ENCODE measurements at regions not wholly inside any gene's neighbourhood (a gene's known extent, or its start where the extent isn't known, plus 50 kb on each side); places are given as distances from the start of the nearest gene placed in this dataset.

DNA sequence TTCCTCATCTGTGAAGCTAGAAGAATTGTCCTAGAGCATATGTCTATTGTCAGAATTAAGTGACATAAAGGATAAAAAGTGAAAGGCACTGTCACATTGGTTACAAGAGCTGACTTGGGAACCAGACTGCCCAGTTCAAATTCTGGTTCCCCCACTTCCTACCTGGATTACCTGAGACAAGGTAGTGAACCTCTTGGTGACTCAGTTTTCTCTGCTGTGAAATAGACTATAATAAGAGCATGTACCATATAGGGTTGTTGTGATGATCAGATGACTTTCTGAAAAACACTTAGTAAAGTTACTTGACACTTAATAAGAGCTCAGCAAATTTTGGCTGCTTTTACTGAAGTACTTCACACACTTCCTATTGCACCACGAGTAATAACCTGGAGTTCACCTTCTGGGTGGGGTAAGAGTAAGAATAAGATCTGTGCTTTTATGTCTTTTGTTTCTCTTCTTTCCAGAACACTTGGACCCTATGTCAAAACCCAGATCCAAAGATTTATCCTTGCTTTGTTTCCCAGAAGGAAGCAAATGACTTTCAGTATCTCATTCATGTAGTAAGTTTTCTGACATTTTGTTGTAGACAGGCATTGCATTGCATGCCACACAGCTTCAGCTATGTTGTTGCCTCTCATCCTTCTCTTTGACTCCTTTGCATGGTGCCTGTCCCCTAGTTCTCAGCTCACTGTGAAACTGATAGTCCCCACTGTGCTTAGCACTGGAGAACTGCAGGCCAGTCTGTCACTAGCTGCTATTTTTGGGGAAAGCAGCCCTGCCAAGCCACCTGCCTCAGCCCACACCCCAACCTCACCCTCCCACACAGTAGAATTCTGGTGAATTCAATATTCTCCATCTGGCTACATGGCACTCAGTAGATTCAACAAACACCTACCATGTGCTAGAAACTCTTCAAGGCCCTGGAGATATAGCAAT is 121.8 kb upstream of the POU2AF2 start:
- H3K4me1 Mint-ChIP-seq (ENCODE audit: low read depth), result no peaks in the 10 kb centered on the region
- H3K27ac Mint-ChIP-seq, result no peak overlapping the region
- peaks cover 2% of the 10 kb centered on the region for H3K27me3 Mint-ChIP-seq
- no peaks in the 10 kb centered on the region for H3K36me3 Mint-ChIP-seq (ENCODE audit: low read depth)
- no peak overlapping the region for H3K4me3 Mint-ChIP-seq
- no peaks in the 10 kb centered on the region for H3K9me3 Mint-ChIP-seq
- intact Hi-C loops (cut with micrococcal nuclease), result no loop called here

DNA sequence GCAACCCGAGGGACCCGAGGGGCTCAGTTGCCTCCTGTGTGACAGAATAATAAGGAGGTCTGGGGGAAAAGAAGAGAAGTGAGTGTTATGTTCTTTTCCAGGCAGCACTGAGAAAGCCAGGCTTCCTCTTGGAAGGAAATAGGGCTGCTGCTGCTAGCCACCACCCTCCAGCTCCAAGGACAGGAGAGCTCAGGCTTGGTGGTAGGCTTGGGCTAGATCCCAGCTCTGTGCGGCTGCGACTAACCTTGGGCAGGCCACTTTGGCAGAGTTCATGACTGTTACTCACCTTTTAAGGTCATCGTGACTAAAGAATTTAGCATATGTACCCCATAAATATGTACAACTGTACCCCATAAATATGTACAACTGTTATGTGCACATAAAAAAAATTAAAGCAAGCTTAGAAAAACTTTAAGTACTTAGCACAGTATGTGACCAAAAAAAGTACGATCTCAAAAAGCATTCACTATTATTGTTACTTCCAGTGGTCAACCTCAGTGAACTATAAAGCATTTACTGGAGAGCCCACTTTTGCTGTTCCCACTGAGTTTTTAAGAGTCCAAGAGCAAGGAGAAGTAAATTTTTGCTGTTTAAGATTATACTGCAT is 124.7 kb upstream of the POU2AF2 start:
- Mint-ChIP-seq H3K27ac (no peak overlapping the region), H3K4me1 (ENCODE audit: low read depth) (no peaks in the 10 kb centered on the region), H3K36me3 (ENCODE audit: low read depth) (no peaks in the 10 kb centered on the region), H3K27me3 (peaks cover 2% of the 10 kb centered on the region), H3K9me3 (no peaks in the 10 kb centered on the region), H3K4me3 (no peak overlapping the region)
- intact Hi-C loops (cut with micrococcal nuclease), result no loop called here

- no peaks in the 10 kb centered on the region for H3K36me3 Mint-ChIP-seq (ENCODE audit: low read depth)
- H3K9me3 Mint-ChIP-seq, result no peaks in the 10 kb centered on the region
- intact Hi-C loops (cut with micrococcal nuclease), result no loop called here
- peaks cover 2% of the 10 kb centered on the region for H3K27me3 Mint-ChIP-seq
- H3K4me3 Mint-ChIP-seq, result no peak overlapping the region
- H3K27ac Mint-ChIP-seq, result no peak overlapping the region
- H3K4me1 Mint-ChIP-seq (ENCODE audit: low read depth), result no peaks in the 10 kb centered on the region
Observed at GRCh38 chr11:111120161-111120560, 125.4 kb upstream of the POU2AF2 start.

DNA sequence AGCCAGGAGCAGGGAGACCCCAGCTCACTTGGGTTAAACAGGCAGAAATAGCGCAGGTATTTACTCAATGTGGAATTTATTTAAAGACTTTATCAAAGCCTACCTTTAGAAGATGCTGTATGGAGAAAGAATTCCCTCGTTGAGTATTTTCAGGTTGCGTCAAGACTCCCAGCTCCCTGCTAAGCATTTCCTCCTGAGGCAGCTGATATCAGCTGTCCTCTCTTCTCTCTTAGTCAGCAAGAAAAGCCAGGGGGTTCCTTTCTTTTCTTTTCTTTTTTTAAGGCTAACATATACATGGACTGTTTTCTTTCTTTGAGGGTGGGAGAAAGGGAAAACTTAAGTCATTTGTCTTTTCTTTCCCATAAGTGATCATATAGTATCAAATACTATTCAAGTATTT is 125.8 kb upstream of the POU2AF2 start:
- peaks cover 2% of the 10 kb centered on the region for H3K27me3 Mint-ChIP-seq
- intact Hi-C loops (cut with micrococcal nuclease), result no loop called here
- no peak overlapping the region for H3K27ac Mint-ChIP-seq
- H3K36me3 Mint-ChIP-seq (ENCODE audit: low read depth), result no peaks in the 10 kb centered on the region
- H3K4me3 Mint-ChIP-seq, result no peak overlapping the region
- H3K4me1 Mint-ChIP-seq (ENCODE audit: low read depth), result no peaks in the 10 kb centered on the region
- H3K9me3 Mint-ChIP-seq, result no peaks in the 10 kb centered on the region

DNA sequence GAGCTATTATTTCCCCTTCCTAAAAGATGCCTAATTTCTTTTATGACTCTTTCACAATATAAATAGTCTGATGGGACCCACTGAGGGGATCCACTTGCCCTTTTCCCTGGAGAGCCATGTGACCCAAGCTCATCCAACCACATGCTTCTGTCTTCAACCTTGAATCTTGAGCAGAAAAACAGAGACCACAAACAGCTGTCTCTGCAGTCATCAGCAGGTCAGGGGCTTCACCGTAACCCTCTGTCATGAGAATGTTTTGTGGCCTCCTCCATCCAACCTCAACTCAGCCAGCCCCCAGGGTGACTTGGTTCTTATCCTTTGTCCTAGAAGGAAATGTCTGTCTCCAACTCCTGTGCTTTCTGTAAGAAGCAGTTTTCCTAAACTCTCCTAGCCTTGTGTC is 129.6 kb upstream of the POU2AF2 start:
- intact Hi-C loops (cut with micrococcal nuclease), result no loop called here
- Mint-ChIP-seq H3K4me3 (no peak overlapping the region), H3K27me3 (peaks cover 2% of the 10 kb centered on the region), H3K36me3 (ENCODE audit: low read depth) (no peaks in the 10 kb centered on the region), H3K27ac (no peak overlapping the region), H3K9me3 (no peaks in the 10 kb centered on the region), H3K4me1 (ENCODE audit: low read depth) (peaks cover 5% of the 10 kb centered on the region)

DNA sequence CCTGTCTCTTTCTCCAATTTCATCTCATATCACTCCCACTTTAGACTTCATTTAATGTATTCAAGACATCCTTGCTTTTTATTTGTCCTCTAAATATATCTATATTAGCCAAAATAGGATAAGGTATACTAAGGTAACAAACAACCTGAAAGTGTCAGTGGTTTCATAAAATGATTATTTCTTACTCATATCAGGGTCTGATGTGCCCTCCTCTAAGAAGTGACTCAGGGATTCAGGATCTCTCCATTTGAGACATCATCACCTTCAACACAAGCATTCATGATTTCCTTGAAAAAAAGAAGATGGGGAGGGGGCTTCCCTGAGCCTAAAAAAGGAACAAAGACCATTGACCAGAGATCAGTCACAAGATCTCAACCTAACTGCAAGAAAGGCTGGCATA is 131.4 kb upstream of the POU2AF2 start:
- intact Hi-C loops (cut with micrococcal nuclease), result no loop called here
- Mint-ChIP-seq H3K9me3 (no peaks in the 10 kb centered on the region), H3K27ac (no peak overlapping the region), H3K36me3 (ENCODE audit: low read depth) (no peaks in the 10 kb centered on the region), H3K4me3 (no peak overlapping the region), H3K4me1 (ENCODE audit: low read depth) (peaks cover 5% of the 10 kb centered on the region), H3K27me3 (no peaks in the 10 kb centered on the region)

DNA sequence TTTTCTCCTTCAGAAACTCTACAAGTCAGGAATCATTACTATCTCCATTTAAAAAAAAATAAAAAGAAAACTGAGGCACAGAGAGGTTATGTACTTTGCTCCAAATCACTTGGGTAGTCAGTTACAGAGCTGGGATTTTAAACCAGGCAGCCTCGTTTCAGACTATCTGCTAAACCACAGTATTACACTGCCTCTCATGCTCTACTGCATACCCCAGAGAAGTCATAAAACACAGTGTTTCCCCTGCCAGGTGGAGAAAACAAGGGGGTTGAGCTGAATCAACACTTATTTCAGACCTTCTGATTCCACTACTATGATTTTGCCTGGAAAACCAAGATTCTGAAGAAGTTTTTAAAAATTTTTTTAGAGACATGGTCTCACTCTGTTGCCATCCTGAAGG is 132.9 kb upstream of the POU2AF2 start:
- no peak overlapping the region for H3K27ac Mint-ChIP-seq
- H3K36me3 Mint-ChIP-seq (ENCODE audit: low read depth), result no peaks in the 10 kb centered on the region
- intact Hi-C loops (cut with micrococcal nuclease), result no loop called here
- peaks cover 8% of the 10 kb centered on the region for H3K4me1 Mint-ChIP-seq (ENCODE audit: low read depth)
- no peaks in the 10 kb centered on the region for H3K27me3 Mint-ChIP-seq
- no peak overlapping the region for H3K4me3 Mint-ChIP-seq
- no peaks in the 10 kb centered on the region for H3K9me3 Mint-ChIP-seq

- no peaks in the 10 kb centered on the region for H3K36me3 Mint-ChIP-seq (ENCODE audit: low read depth)
- H3K9me3 Mint-ChIP-seq, result no peaks in the 10 kb centered on the region
- H3K4me3 Mint-ChIP-seq, result no peak overlapping the region
- peaks cover 11% of the 10 kb centered on the region for H3K4me1 Mint-ChIP-seq (ENCODE audit: low read depth)
- intact Hi-C loops (cut with micrococcal nuclease), result no loop called here
- no peaks in the 10 kb centered on the region for H3K27me3 Mint-ChIP-seq
- H3K27ac Mint-ChIP-seq, result no peak overlapping the region
Observed at GRCh38 chr11:111107501-111107900, 138.0 kb upstream of the POU2AF2 start.

DNA sequence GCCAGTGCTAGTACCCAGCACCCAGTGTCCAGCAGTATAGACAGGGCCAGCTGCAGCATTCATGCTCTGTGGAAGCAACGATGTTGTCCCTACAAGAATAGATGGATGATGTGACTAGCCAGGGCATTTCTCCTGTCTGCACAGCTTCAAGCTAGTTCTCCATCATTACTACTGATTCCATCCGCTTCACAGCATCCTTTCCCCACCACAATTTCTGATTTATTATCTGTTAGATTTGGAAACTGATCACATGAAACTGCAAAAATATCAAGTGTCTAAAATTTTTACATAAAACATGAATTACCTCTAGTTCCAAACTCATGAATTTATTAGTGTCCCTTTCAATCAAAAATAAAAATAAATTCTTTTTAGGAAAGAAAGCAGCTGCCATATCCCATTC is 138.9 kb upstream of the POU2AF2 start:
- Mint-ChIP-seq H3K27me3 (no peaks in the 10 kb centered on the region), H3K9me3 (no peaks in the 10 kb centered on the region), H3K27ac (no peak overlapping the region), H3K4me1 (ENCODE audit: low read depth) (peaks cover 5% of the 10 kb centered on the region), H3K36me3 (ENCODE audit: low read depth) (no peaks in the 10 kb centered on the region), H3K4me3 (no peak overlapping the region)
- intact Hi-C loops (cut with micrococcal nuclease), result no loop called here

DNA sequence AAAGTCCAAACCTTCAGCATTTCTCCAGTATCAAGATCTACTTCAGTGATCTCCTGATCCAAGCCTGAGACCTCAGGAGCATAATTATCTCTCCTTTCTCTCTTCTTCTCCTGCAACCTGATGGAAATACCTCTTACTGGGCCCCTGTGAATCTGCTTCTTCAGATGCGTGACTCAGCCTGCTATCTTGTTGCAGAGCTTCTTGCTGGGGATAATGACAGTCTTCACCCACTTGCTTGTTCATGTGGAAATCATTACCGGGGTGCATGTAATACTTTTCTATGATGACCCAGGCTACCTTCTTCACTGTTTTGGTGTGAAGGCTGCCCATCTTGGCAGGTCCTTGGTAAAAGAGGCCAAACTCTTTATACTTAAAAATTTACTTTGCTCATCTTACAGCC is 140.0 kb upstream of the POU2AF2 start:
- no peak overlapping the region for H3K4me3 Mint-ChIP-seq
- peaks cover 5% of the 10 kb centered on the region for H3K4me1 Mint-ChIP-seq (ENCODE audit: low read depth)
- H3K27me3 Mint-ChIP-seq, result no peaks in the 10 kb centered on the region
- no peaks in the 10 kb centered on the region for H3K36me3 Mint-ChIP-seq (ENCODE audit: low read depth)
- H3K27ac Mint-ChIP-seq, result no peak overlapping the region
- H3K9me3 Mint-ChIP-seq, result no peaks in the 10 kb centered on the region
- intact Hi-C loops (cut with micrococcal nuclease), result no loop called here

GRCh38 chr11:111104185-111104584 is 141.3 kb upstream of the POU2AF2 start:
- Mint-ChIP-seq H3K36me3 (ENCODE audit: low read depth) (no peaks in the 10 kb centered on the region), H3K27ac (no peak overlapping the region), H3K27me3 (no peaks in the 10 kb centered on the region), H3K4me3 (no peak overlapping the region), H3K9me3 (no peaks in the 10 kb centered on the region), H3K4me1 (ENCODE audit: low read depth) (peaks cover 5% of the 10 kb centered on the region)
- intact Hi-C loops (cut with micrococcal nuclease), result no loop called here

GRCh38 chr11:111101881-111102280 is 143.6 kb upstream of the POU2AF2 start:
- Mint-ChIP-seq H3K4me3 (no peak overlapping the region), H3K36me3 (ENCODE audit: low read depth) (no peaks in the 10 kb centered on the region), H3K27ac (no peak overlapping the region), H3K4me1 (ENCODE audit: low read depth) (no peaks in the 10 kb centered on the region), H3K27me3 (no peaks in the 10 kb centered on the region), H3K9me3 (no peaks in the 10 kb centered on the region)
- intact Hi-C loops (cut with micrococcal nuclease), result no loop called here

GRCh38 chr11:111099028-111099713 is 146.4 kb upstream of the POU2AF2 start:
- H3K4me1 Mint-ChIP-seq (ENCODE audit: low read depth), result no peaks in the 10 kb centered on the region
- H3K9me3 Mint-ChIP-seq, result no peaks in the 10 kb centered on the region
- no peak overlapping the region for H3K4me3 Mint-ChIP-seq
- intact Hi-C loops (cut with micrococcal nuclease), result no loop called here
- H3K27ac Mint-ChIP-seq, result no peak overlapping the region
- no peaks in the 10 kb centered on the region for H3K27me3 Mint-ChIP-seq
- no peaks in the 10 kb centered on the region for H3K36me3 Mint-ChIP-seq (ENCODE audit: low read depth)

DNA sequence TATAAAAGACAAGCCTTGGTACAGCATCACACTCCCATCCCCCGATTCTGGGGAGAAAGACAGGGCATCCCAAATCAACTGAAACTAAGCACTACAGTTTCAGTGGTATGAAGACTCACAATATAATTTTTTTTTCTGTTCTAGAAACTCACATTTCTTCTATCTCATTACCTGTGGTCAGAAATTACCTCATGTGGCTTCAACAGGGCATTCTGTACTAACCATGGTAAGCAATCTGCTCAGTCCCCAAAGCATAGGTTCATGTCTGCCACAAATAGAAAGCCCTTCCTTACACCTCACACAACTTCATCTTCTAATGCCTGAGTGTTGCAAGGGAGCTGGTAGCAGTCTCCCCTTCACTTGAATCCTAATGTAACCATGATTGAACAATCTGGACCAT is 147.4 kb upstream of the POU2AF2 start:
- H3K4me3 Mint-ChIP-seq, result no peak overlapping the region

More for the DNA sequence above, 147.4 kb upstream of the POU2AF2 start:
- Mint-ChIP-seq H3K36me3 (ENCODE audit: low read depth) (no peaks in the 10 kb centered on the region), H3K4me1 (ENCODE audit: low read depth) (no peaks in the 10 kb centered on the region), H3K27me3 (no peaks in the 10 kb centered on the region), H3K27ac (no peak overlapping the region), H3K9me3 (no peaks in the 10 kb centered on the region)
- intact Hi-C loops (cut with micrococcal nuclease), result no loop called here
